ENCODE measurements at regions not wholly inside any gene's neighbourhood (a gene's known extent, or its start where the extent isn't known, plus 50 kb on each side); places are given as distances from the start of the nearest gene placed in this dataset.
"Not testable (repeated sequence)": the region's sequence is repeated elsewhere in the genome, so short reads cannot be mapped to it uniquely, and the experiment has no call there.

DNA sequence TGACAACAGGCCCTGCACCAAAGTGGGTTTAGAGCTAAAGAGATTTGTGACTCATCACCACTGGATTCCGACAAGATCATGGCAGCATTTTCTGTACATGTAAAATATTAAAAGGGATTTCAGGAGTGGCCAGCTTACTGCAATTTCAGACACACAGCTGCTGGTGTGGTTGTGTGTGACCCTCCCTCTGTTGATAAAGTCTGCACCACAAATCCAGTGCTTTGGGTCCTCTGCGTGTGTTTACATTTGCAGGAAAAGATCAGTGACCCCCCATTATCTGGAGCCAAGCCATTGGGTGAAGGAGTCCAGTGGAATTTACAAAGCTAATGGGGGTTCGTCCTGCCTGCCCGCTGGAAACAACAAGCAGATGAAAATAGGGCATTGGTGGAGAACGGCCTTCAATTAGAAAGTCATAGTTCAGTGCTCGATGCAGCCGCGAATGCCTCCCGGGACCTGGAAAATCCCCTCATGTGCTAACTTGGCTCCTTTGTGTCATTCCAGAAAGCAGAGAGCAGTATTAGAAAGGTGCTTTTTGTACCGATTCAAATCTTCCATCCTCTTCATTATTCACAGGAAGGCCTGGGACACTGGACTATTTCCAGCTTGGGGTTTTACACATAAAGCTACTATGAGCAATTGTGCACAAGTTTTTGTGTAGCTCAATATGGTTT lies 188.5 kb upstream of the TMEM132C start:
- no peak overlapping the region for H3K9ac ChIP-seq (ENCODE audit: low read depth, low read length)
- H3K4me1 ChIP-seq (ENCODE audit: insufficient read depth, low read length) = 0 out of 2 replicates have a peak, but pooled peaks cover 3% of the 10 kb centered on the region
- H3K36me3 ChIP-seq (ENCODE audit: insufficient read depth, low read length) = no peaks in the 10 kb centered on the region
- H3K9me3 ChIP-seq (ENCODE audit: control insufficient read depth, insufficient read depth, low read length) = peaks cover 5% of the 10 kb centered on the region; the same call in 1 of the 2 replicates

DNA sequence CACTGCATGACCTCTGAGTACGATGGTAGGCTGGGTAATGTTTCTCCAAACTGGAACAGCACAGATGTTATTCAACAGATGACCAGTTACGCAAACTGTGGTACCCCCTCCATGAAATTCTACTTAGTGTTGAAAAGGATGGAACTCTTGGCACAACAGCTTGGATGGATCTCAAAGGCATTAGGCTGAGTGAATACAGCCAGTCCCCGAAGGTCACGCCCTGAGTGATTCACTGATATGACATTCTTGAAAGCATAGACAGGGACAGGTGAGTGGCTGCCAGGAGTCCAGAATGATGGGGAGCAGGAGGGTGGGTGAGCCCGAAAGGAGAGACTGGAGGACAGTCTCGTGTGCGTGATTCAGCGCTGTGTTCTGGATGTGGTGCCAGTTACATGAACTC lies 187.5 kb upstream of the TMEM132C start:
- Histone ChIP-seq H3K36me3 (ENCODE audit: insufficient read depth, low read length) (no peaks in the 10 kb centered on the region), H3K9me3 (ENCODE audit: control insufficient read depth, insufficient read depth, low read length) (peaks cover 5% of the 10 kb centered on the region; the same call in 1 of the 2 replicates), H3K4me1 (ENCODE audit: insufficient read depth, low read length) (0 out of 2 replicates have a peak, but pooled peaks cover 3% of the 10 kb centered on the region), H3K9ac (ENCODE audit: low read depth, low read length) (no peak overlapping the region)

GRCh38 chr12:128083132-128083729 lies 183.7 kb upstream of the TMEM132C start:
- Histone ChIP-seq H3K9ac (ENCODE audit: low read depth, low read length) (no peak overlapping the region), H3K36me3 (ENCODE audit: insufficient read depth, low read length) (no peaks in the 10 kb centered on the region)

DNA sequence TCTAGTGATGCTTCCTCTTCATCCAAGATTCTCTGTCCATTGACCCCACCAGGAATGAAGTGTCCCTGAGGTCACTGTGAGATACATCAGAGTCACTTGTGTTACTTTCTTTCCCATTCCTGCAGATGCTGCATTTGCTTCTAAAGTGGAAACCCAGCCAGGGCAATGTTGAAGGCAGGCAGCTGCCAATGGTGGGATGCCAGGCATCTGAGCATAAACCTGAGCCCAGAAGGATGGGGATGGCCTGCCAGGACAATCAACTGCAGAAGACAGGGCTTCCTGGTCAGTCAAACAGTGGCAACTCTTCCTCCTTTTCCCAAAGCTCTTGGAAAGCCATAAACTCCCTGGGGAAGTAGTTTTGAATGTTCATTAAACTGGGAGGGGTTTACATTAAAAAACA lies 178.0 kb upstream of the TMEM132C start:
- H3K36me3 ChIP-seq (ENCODE audit: insufficient read depth, low read length) = no peaks in the 10 kb centered on the region
- no peaks in the 10 kb centered on the region for H3K9me3 ChIP-seq (ENCODE audit: control insufficient read depth, insufficient read depth, low read length)
- H3K9ac ChIP-seq (ENCODE audit: low read depth, low read length) = no peak overlapping the region
- H3K4me1 ChIP-seq (ENCODE audit: insufficient read depth, low read length) = no peaks in the 10 kb centered on the region

More at GRCh38 chr12:128083132-128083729, 183.7 kb upstream of the TMEM132C start:
- no peaks in the 10 kb centered on the region for H3K9me3 ChIP-seq (ENCODE audit: control insufficient read depth, insufficient read depth, low read length)
- 0 out of 2 replicates have a peak, but pooled peaks cover 3% of the 10 kb centered on the region for H3K4me1 ChIP-seq (ENCODE audit: insufficient read depth, low read length)

DNA sequence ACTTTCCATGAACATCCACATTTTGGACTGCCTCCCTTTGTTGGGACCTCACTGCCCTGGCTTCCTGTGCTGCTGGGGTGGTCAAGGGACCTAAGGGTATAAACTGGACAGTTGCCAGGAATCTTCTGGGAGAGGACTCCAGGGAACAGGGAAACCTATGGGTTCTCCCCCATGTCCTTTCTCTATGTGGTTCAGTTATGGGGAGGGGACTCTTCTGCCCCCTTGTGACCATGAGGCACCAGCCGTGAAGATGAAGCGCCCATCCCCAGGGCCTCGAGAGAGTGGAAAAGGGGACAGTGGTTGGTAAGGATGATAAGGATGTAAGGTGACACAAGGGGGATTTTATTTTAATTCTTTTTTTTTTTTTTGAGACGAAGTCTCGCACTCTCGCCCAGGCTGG lies 177.0 kb upstream of the TMEM132C start:
- no peaks in the 10 kb centered on the region for H3K4me1 ChIP-seq (ENCODE audit: insufficient read depth, low read length)
- no peak overlapping the region for H3K9ac ChIP-seq (ENCODE audit: low read depth, low read length)
- no peaks in the 10 kb centered on the region for H3K36me3 ChIP-seq (ENCODE audit: insufficient read depth, low read length)
- H3K9me3 ChIP-seq (ENCODE audit: control insufficient read depth, insufficient read depth, low read length) = no peaks in the 10 kb centered on the region

- Histone ChIP-seq H3K4me1 (ENCODE audit: insufficient read depth, low read length) (no peaks in the 10 kb centered on the region), H3K36me3 (ENCODE audit: insufficient read depth, low read length) (no peaks in the 10 kb centered on the region), H3K9ac (ENCODE audit: low read depth, low read length) (no peak overlapping the region), H3K9me3 (ENCODE audit: control insufficient read depth, insufficient read depth, low read length) (no peaks in the 10 kb centered on the region)
Observed at GRCh38 chr12:128091101-128091720, 175.8 kb upstream of the TMEM132C start.

- no peaks in the 10 kb centered on the region for H3K36me3 ChIP-seq (ENCODE audit: insufficient read depth, low read length)
- no peak overlapping the region for H3K9ac ChIP-seq (ENCODE audit: low read depth, low read length)
- no peaks in the 10 kb centered on the region for H3K9me3 ChIP-seq (ENCODE audit: control insufficient read depth, insufficient read depth, low read length)
- H3K4me1 ChIP-seq (ENCODE audit: insufficient read depth, low read length) = no peaks in the 10 kb centered on the region
Observed at GRCh38 chr12:128091951-128092382, 175.0 kb upstream of the TMEM132C start.

GRCh38 chr12:128098730-128099129 lies 168.2 kb upstream of the TMEM132C start:
- Histone ChIP-seq H3K36me3 (ENCODE audit: insufficient read depth, low read length) (no peaks in the 10 kb centered on the region), H3K4me1 (ENCODE audit: insufficient read depth, low read length) (no peaks in the 10 kb centered on the region), H3K9me3 (ENCODE audit: control insufficient read depth, insufficient read depth, low read length) (no peaks in the 10 kb centered on the region), H3K9ac (ENCODE audit: low read depth, low read length) (no peak overlapping the region)

DNA sequence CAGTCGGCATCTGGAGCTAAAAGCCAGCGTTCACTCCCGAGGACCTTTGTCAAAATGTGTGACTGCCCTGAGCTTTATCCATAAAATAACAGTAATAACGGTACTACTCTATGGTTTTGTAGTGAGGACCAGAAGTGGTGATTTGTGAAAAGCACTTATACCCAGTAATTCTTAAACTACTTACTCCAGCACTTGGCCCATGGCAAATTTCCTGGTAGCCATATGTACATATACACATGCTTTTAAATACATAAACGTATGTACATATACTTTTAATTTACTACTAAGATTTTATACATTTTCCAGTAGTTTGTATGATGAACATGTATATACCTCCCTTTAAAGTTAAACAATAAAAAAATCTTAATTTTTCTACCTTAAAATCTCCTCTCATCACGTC lies 163.8 kb upstream of the TMEM132C start:
- no peaks in the 10 kb centered on the region for H3K36me3 ChIP-seq (ENCODE audit: insufficient read depth, low read length)
- no peaks in the 10 kb centered on the region for H3K9me3 ChIP-seq (ENCODE audit: control insufficient read depth, insufficient read depth, low read length)
- no peaks in the 10 kb centered on the region for H3K4me1 ChIP-seq (ENCODE audit: insufficient read depth, low read length)
- no peak overlapping the region for H3K9ac ChIP-seq (ENCODE audit: low read depth, low read length)

- no peaks in the 10 kb centered on the region for H3K9me3 ChIP-seq (ENCODE audit: control insufficient read depth, insufficient read depth, low read length)
- H3K9ac ChIP-seq (ENCODE audit: low read depth, low read length) = no peak overlapping the region
- H3K36me3 ChIP-seq (ENCODE audit: insufficient read depth, low read length) = no peaks in the 10 kb centered on the region
- H3K4me1 ChIP-seq (ENCODE audit: insufficient read depth, low read length) = peaks cover 14% of the 10 kb centered on the region
Observed at GRCh38 chr12:128109236-128109635, 157.7 kb upstream of the TMEM132C start.

DNA sequence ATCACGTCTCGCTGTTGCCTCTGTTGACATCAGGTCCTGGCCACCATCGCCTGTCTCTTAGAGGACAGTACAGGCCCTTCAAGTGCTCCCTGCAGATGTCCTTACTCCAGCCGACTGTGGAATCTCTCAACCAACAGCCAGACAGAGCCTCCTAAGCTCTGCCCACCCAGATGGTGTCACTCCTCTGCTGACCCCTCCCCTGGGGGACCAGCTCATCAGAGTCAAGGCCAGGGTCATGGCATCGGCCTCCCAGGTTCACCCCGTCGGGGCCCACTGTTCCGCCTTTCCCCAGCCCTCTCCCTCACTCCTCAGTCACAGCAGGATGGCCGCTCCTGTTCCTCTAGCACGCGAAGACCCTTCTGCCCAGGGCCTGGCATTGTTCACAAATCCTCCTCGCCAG lies 157.3 kb upstream of the TMEM132C start:
- H3K36me3 ChIP-seq (ENCODE audit: insufficient read depth, low read length) = no peaks in the 10 kb centered on the region
- peaks cover 14% of the 10 kb centered on the region for H3K4me1 ChIP-seq (ENCODE audit: insufficient read depth, low read length)
- no peaks in the 10 kb centered on the region for H3K9me3 ChIP-seq (ENCODE audit: control insufficient read depth, insufficient read depth, low read length)
- no peak overlapping the region for H3K9ac ChIP-seq (ENCODE audit: low read depth, low read length)

DNA sequence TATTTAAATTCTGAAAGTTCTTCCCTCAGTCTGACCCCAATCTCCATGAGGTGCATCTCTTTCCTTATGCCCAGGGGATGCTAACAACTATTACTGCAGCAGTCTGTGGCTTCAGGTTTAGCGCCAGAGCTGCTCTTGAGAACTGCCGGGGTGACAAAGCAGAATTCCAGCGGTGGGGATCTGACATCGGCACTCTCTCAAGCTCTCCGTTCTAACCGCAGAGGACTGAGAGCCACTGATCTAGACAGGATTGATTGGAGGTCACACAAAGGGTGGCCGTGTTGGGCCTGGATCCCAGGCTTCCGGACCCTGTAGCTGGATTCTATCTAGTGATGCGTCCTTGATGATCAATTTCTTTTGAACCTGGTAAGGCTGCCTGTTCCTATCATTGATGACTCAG lies 155.6 kb upstream of the TMEM132C start:
- Histone ChIP-seq H3K4me1 (ENCODE audit: insufficient read depth, low read length) (peaks cover 14% of the 10 kb centered on the region), H3K9me3 (ENCODE audit: control insufficient read depth, insufficient read depth, low read length) (no peaks in the 10 kb centered on the region), H3K9ac (ENCODE audit: low read depth, low read length) (no peak overlapping the region), H3K36me3 (ENCODE audit: insufficient read depth, low read length) (no peaks in the 10 kb centered on the region)

DNA sequence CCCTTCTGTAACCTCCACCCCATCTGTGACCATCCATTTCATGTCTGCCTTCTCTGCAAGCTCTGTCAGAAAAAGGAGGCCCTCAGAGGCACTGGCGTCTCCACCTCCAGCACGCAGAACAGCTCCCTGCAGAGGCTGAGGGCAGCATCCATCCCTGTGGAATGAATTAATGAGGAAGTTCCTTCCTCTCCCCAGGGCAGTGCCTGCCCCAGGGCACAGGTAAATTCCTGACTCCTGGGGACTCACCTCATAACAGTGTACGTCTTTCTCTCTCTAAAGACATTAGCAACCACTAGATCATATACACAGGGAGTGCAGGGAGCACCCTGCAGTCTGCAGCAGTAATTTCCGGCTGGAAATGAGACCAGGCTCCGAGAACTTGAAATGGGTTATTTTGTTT lies 155.0 kb upstream of the TMEM132C start:
- Histone ChIP-seq H3K9me3 (ENCODE audit: control insufficient read depth, insufficient read depth, low read length) (no peaks in the 10 kb centered on the region), H3K36me3 (ENCODE audit: insufficient read depth, low read length) (no peaks in the 10 kb centered on the region), H3K9ac (ENCODE audit: low read depth, low read length) (no peak overlapping the region), H3K4me1 (ENCODE audit: insufficient read depth, low read length) (peaks cover 14% of the 10 kb centered on the region)

DNA sequence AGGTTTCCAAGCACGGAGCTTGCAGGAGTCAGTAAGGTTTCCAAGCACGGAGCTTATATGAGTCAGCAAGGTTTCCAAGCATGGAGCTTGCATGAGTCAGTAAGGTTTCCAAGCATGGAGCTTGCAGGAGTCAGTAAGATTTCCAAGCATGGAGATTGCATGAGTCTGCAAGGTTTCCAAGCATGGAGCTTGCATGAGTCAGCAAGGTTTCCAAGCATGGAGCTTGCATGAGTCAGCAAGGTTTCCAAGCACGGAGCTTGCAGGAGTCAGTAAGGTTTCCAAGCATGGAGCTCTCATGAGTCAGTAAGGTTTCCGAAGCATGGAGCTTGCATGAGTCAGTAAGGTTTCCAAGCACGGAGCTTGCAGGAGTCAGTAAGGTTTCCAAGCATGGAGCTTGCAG lies 153.7 kb upstream of the TMEM132C start:
- not testable (repeated sequence) for H3K9ac ChIP-seq (ENCODE audit: low read depth, low read length); H3K36me3 ChIP-seq (ENCODE audit: insufficient read depth, low read length); H3K9me3 ChIP-seq (ENCODE audit: control insufficient read depth, insufficient read depth, low read length)
- H3K4me1 ChIP-seq (ENCODE audit: insufficient read depth, low read length) = peaks cover 14% of the 10 kb centered on the region

GRCh38 chr12:128114485-128114884 lies 152.5 kb upstream of the TMEM132C start:
- Histone ChIP-seq H3K4me1 (ENCODE audit: insufficient read depth, low read length) (peaks cover 14% of the 10 kb centered on the region), H3K9me3 (ENCODE audit: control insufficient read depth, insufficient read depth, low read length) (no peaks in the 10 kb centered on the region), H3K9ac (ENCODE audit: low read depth, low read length) (no peak overlapping the region)

More at GRCh38 chr12:128114485-128114884, 152.5 kb upstream of the TMEM132C start:
- H3K36me3 ChIP-seq (ENCODE audit: insufficient read depth, low read length) = no peaks in the 10 kb centered on the region

Data from ES-I3 (cell line).